ENCODE measurements at regions not wholly inside any gene's neighbourhood (a gene's known extent, or its start where the extent isn't known, plus 50 kb on each side); places are given as distances from the start of the nearest gene placed in this dataset.

- ATAC-seq: peak; percentile 18
- intact Hi-C loops (cut with DNase I): no loop called here
- DNase-seq (ENCODE audit: missing footprints): no peak
These were observed 210.8 kb upstream of the SMIM21 start for GRCh38 chr18:75638223-75638775.

- intact Hi-C loops (cut with DNase I): no loop called here
- no peak for DNase-seq (ENCODE audit: missing footprints)
- no peak for ATAC-seq
These were observed 207.6 kb upstream of the SMIM21 start for GRCh38 chr18:75635096-75635495.

GRCh38 chr18:75625966-75626365, 198.5 kb upstream of the SMIM21 start:
- DNase-seq (ENCODE audit: missing footprints) (no peak), ATAC-seq (no peak)
- intact Hi-C loops (cut with DNase I): no loop called here

DNA sequence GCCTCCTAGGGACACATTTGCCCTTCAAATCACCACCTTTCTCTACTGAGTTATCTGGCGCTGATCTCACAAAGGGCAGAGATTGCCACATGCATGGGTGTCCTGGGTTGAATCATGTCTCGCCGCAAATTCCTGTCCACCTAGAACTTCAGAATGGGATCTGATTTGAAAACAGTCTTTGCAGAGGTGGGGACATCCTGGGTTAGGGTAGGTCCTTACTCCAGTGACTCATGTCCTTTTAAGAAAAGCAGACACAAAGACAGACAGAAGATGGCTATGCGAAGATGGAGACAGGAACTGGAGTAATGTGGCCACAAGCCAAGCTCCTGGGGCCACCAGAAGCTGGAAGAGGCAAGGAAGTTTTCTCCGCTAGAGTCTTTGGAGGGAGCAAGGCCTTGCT, 197.4 kb upstream of the SMIM21 start:
- ATAC-seq: no peak
- no peak for DNase-seq (ENCODE audit: missing footprints)
- intact Hi-C loops (cut with DNase I): no loop called here

DNA sequence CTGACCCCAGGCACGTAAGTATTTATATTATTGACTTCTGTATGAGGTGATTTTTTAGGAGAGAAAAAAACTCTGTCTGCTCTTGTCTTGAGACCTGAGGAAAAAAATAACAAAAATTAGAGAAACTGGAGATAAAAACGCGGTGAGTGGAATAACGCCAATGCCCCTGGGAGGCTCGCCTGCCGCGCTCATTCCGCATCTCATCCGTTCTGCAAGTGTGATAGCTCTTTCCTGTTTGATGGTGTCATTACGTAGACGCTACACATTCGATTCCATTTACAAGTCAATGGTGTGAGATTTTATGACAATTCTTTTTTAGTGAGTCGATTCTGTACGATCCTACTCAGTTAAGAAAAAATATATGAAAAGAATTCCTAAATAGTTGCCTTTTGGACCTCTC, 194.3 kb upstream of the SMIM21 start:
- intact Hi-C loops (cut with DNase I): no loop called here
- ATAC-seq (no peak), DNase-seq (ENCODE audit: missing footprints) (no peak)

GRCh38 chr18:75618146-75618545, 190.6 kb upstream of the SMIM21 start:
- intact Hi-C loops (cut with DNase I): no loop called here
- ATAC-seq: no peak
- no peak for DNase-seq (ENCODE audit: missing footprints)

GRCh38 chr18:75612456-75612855, 185.0 kb upstream of the SMIM21 start:
- no peak for ATAC-seq
- intact Hi-C loops (cut with DNase I): no loop called here
- no peak for DNase-seq (ENCODE audit: missing footprints)

- DNase-seq (ENCODE audit: missing footprints) (no peak), ATAC-seq (no peak)
- intact Hi-C loops (cut with DNase I): no loop called here
These were observed 180.2 kb upstream of the SMIM21 start for GRCh38 chr18:75607701-75608100.

GRCh38 chr18:75592527-75592926, 165.0 kb upstream of the SMIM21 start:
- no peak for ATAC-seq
- intact Hi-C loops (cut with DNase I): no loop called here

GRCh38 chr18:75588412-75588811, 160.9 kb upstream of the SMIM21 start:
- ATAC-seq (no peak), DNase-seq (ENCODE audit: missing footprints) (no peak)
- intact Hi-C loops (cut with DNase I): no loop called here

More at GRCh38 chr18:75592527-75592926, 165.0 kb upstream of the SMIM21 start:
- no peak for DNase-seq (ENCODE audit: missing footprints)

- no peak for DNase-seq (ENCODE audit: missing footprints)
- no peak for ATAC-seq
- intact Hi-C loops (cut with DNase I): no loop called here
These were observed 159.6 kb upstream of the SMIM21 start for GRCh38 chr18:75587131-75587530.

DNA sequence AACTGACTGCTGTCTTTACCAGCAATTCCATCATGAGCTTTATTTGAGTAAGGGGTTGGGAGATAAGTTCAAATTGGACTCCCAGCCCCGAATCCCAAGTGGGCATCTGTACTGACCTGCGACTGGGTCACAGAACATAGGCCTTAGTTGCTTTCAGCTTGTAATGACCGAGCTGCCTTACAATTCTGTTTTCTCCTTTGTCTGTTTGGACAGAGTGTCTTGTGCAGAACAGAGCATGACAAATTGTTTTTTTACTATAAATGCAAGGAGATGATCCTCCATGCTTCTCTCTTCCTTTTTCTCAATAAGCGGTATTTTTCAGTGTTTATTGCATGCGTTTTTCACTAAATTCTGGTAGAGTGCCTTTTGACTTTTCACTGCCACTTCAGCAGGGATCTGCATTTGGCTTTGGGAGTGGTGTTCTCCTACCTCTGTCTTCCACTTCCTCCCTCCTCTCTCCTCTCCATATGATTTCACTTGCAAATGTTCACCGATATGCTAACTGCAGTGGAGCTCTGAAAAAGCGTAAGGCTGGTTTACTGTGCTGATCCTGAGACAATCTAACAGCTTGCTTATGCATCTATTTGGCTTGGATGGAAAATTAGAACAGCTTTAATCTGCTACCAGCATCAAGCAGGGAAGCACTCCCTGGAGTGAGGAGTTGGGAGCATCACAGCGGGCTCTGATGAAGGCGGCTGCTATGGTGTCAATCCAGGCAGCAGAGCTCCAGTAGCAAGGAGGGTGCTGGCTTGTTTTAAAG, 158.8 kb upstream of the SMIM21 start:
- intact Hi-C loops (cut with DNase I): no loop called here
- DNase-seq (ENCODE audit: missing footprints): no peak
- ATAC-seq: no peak

DNA sequence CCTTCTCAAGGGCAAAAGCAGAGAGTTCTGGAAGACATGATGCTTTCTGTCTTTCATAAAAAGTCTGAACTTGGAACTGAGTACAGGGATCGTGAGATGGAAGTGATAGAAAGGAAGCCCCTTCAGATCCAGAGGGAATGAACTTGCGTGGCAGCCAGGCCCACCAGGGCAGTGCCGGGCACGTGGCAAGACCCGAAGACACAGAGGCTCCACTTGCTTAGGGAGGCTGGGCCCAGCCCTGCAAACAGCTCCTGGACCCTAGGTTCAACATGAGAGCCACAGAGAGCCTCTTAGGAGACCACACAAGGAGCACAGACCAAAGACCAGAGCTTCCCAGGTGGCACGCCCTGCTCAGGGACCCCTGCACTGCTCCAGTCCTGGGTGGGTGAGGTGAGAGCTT, 155.4 kb upstream of the SMIM21 start:
- DNase-seq (ENCODE audit: missing footprints) (no peak), ATAC-seq (no peak)
- intact Hi-C loops (cut with DNase I): no loop called here

DNA sequence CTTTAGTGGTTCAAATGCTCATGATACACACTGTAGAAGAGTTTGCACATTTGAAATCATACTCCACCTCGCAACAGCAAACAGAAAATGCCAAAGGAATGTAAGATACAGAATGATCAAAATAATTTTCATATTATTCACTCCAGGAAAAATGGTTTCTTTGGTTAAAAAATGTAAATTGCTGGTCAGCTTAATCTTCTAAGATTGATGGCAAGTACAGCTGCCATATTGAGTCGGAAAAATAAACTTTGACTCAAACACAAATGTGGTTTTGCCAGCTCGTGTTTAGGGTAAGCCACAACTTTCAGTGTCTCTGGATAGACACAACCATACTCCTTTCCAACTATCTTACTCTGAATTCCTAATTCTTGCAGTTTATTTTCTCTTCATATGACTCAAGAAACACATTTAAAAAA, 154.9 kb upstream of the SMIM21 start:
- ATAC-seq: no peak
- no peak for DNase-seq (ENCODE audit: missing footprints)
- intact Hi-C loops (cut with DNase I): no loop called here

- intact Hi-C loops (cut with DNase I): no loop called here
- no peak for ATAC-seq
- no peak for DNase-seq (ENCODE audit: missing footprints)
These were observed 154.0 kb upstream of the SMIM21 start for GRCh38 chr18:75581336-75582131.

- intact Hi-C loops (cut with DNase I): no loop called here
- no peak for ATAC-seq
- DNase-seq (ENCODE audit: missing footprints): no peak
These were observed 146.7 kb upstream of the SMIM21 start for GRCh38 chr18:75574187-75574586.

- intact Hi-C loops (cut with DNase I): no loop called here
- DNase-seq (ENCODE audit: missing footprints) (no peak), ATAC-seq (no peak)
These were observed 135.6 kb upstream of the SMIM21 start for GRCh38 chr18:75563150-75563549.

GRCh38 chr18:75562216-75562615, 134.7 kb upstream of the SMIM21 start:
- no peak for DNase-seq (ENCODE audit: missing footprints)
- no peak for ATAC-seq
- intact Hi-C loops (cut with DNase I): no loop called here

DNA sequence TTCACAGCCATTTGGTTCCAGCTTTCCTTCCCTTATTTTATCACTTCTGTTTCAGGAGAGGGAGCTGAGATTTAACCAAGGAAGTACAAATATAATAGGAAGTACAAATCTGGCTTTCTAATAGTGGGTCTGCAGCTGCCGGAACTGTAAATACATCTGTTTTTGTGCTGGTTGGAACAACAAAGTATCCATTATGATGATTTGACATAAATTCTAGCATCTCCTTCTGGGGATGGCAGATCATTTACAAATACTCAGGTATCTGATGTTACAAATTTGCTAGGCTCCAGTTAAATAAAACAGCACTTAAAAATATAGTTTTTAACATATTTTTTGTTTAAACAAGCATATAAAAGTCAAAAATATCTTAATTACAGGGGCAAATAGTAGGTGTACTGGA, 131.3 kb upstream of the SMIM21 start:
- no peak for DNase-seq (ENCODE audit: missing footprints)
- ATAC-seq: no peak
- intact Hi-C loops (cut with DNase I): no loop called here

- ATAC-seq (no peak), DNase-seq (ENCODE audit: missing footprints) (no peak)
- intact Hi-C loops (cut with DNase I): no loop called here
These were observed 129.3 kb upstream of the SMIM21 start for GRCh38 chr18:75556841-75557240.
